Stomach (tissue), 8 donors: ENCODE measurements at regions not wholly inside any gene's neighbourhood (a gene's known extent, or its start where the extent isn't known, plus 50 kb on each side); places are given as distances from the start of the nearest gene placed in this dataset.

ENCODE experiments used
- DNase-seq, 2 donors: peaks; one replicate each; pipeline versions ENCODE4 v3.0.0 to v3.0.0-alpha.2; 2013 to 2019
- H3K27ac ChIP-seq, 5 donors: fragments of 200-600 bp in 4 of 5; sonication (generic) in 4 of 5; one replicate each; pipeline ENCODE4 v1.5.1; 2013 to 2019; ENCODE audit warnings: mild to moderate bottlenecking in 1 of 5, moderate library complexity in 1 of 5
- H3K27me3 ChIP-seq, 3 donors: fragments of 200-600 bp; sonication (generic); one replicate each; pipeline ENCODE4 v1.5.1; 2017 to 2019; ENCODE audit warnings: mixed run types in 1 of 3
- H3K36me3 ChIP-seq, 4 donors: fragments of 200-600 bp; sonication (generic); 1 replicate in 3 of 4; 2 replicates in 1 of 4; pipeline ENCODE4 v1.5.1; 2016 to 2019
- H3K4me1 ChIP-seq, 4 donors: fragments of 200-600 bp; sonication (generic); one replicate each; pipeline ENCODE4 v1.5.1; 2016 to 2019
- H3K4me3 ChIP-seq, 4 donors: fragments of 200-600 bp; sonication (generic) in 3 of 4; one replicate each; pipeline ENCODE4 v1.5.1; 2016 to 2019; ENCODE audit warnings: mild to moderate bottlenecking in 1 of 4
- H3K9me3 ChIP-seq, 4 donors: fragments of 200-600 bp; sonication (generic); one replicate each; pipeline ENCODE4 v1.5.1; 2016 to 2019
- EP300 ChIP-seq: sonication (generic); formaldehyde crosslinking; IDR thresholded peaks from one replicate; pipeline ENCODE4 v1.6.1; 2017; ENCODE audit warnings: antibody characterized with exemption
- POLR2A ChIP-seq, 4 donors: fragments of 450-650 bp; IDR thresholded peaks; one replicate each; pipeline ENCODE4 v1.6.1; 2016; ENCODE audit warnings: antibody characterized with exemption in 4 of 4, control low read depth in 2 of 4, mild to moderate bottlenecking in 1 of 4, moderate library complexity in 1 of 4
- POLR2AphosphoS5 ChIP-seq, 3 donors: sonication (generic); formaldehyde crosslinking; IDR thresholded peaks; one replicate each; pipeline ENCODE4 v1.6.1; 2016; ENCODE audit warnings: antibody characterized with exemption in 3 of 3
- WGBS, 5 donors: extraction: QIAGEN DNeasy Blood & Tissue Kit in 3 of 5; methylation state at CpG; one replicate each; pipeline versions ENCODE4 v1.1.5 to v1.1.7; 2013 to 2018; 5-methylcytosine and 5-hydroxymethylcytosine counted together
- intact Hi-C: fragments of 100-400 bp; cut with DNase I; formaldehyde crosslinking; loops from one replicate; pipeline ENCODE4 v1.15.1; 2023; ENCODE audit warnings: low total_unique reads
- TF ChIP-seq, protein P1 (sequence below), 7 experiments: fragments of 450-650 bp in 4 of 7; fragments of 200-600 bp in 3 of 7; sonication (generic) in 3 of 7; IDR thresholded peaks; one replicate each; pipeline ENCODE4 v1.5.1; 2016 to 2019; ENCODE audit warnings: antibody characterized with exemption in 7 of 7, control low read depth in 2 of 7, mild to moderate bottlenecking in 1 of 7
- donor health status: healthy with polysubstance abuse.
- donor health status: Bipolar disorder and iron deficiency.
- donor health status: healthy.

DNA sequence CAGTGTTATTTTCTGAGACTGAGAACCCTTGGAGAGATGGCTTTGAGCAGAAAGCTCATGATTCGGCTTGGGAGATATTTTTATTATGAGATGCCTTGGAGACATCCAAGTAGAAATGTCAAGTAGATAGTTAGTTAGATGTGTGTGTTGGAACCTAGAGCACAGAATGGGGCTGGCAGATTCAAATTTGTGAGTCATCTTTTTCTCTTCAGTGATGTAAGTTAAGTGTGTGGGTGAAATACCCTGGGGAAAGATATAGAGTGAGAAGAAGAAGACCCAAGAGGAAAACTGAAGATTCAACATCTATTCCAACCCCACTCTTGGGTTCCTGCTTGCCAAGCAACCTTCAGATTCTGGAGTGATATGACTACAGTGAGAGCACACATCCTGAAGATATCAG, 580.8 kb upstream of the AMOT start:
- Histone ChIP-seq H3K27me3 (no peaks in the 10 kb centered on the region), H3K9me3 (peaks cover 0 to 3% (median 0%) of the 10 kb centered on the region in 4 donors), H3K27ac (no peak overlapping the region), H3K36me3 (no peaks in the 10 kb centered on the region), H3K4me3 (no peak overlapping the region), H3K4me1 (no peaks in the 10 kb centered on the region)
- 84 to 92% (median 87%) methylated on average over 1 of the region's 1 CpG for WGBS, 5 donors
- intact Hi-C loops = no loop called here
- DNase-seq = no peak
- TF ChIP-seq POLR2A (IDR thresholded peaks at IDR 0.05) = no peak
- TF ChIP-seq EP300 = no peak
- TF ChIP-seq POLR2AphosphoS5 (IDR thresholded peaks at IDR 0.05) = no peak
- TF ChIP-seq, protein P1, sequence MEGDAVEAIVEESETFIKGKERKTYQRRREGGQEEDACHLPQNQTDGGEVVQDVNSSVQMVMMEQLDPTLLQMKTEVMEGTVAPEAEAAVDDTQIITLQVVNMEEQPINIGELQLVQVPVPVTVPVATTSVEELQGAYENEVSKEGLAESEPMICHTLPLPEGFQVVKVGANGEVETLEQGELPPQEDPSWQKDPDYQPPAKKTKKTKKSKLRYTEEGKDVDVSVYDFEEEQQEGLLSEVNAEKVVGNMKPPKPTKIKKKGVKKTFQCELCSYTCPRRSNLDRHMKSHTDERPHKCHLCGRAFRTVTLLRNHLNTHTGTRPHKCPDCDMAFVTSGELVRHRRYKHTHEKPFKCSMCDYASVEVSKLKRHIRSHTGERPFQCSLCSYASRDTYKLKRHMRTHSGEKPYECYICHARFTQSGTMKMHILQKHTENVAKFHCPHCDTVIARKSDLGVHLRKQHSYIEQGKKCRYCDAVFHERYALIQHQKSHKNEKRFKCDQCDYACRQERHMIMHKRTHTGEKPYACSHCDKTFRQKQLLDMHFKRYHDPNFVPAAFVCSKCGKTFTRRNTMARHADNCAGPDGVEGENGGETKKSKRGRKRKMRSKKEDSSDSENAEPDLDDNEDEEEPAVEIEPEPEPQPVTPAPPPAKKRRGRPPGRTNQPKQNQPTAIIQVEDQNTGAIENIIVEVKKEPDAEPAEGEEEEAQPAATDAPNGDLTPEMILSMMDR (IDR thresholded peaks at IDR 0.05) = no peak

DNA sequence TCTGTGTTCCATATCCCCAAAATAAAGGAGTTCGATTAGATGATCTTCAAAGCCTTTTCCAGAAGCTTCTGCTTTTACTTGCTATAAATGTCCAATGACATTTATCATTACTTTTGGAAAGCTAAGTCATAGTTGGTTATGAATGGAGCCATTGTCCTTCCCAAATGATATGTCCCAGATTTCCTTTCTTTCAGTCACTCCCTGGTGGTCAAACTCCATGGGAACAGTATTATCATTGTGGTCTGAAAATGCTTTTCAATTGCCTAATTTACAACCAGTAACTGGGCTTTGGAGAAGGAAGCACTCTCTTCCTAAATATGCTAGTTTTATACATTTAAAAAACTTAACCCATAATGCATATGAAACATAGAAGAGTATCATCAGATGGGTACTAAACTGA, 571.5 kb upstream of the AMOT start:
- Histone ChIP-seq H3K36me3 (no peaks in the 10 kb centered on the region), H3K4me1 (no peaks in the 10 kb centered on the region)

DNA sequence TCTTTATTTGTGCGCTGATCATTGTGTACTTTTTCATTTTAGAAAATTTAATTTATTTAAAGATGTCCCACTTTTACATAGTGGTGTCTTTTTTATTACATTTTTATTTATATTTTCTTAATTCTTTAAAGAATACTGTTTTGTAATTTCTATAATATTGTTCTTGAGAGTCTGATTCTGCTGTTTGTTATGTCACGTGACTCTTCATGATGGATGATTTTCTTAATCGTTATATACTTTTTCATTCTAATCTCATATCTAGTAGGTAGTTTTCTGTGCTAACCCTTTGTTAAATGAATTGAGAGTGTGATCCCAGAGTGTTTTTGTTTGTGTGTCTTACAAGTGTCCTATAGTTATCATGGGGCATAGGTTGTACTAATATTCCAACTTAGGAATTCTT, 568.2 kb upstream of the AMOT start:
- Histone ChIP-seq H3K4me3 (no peak overlapping the region), H3K9me3 (no peaks in the 10 kb centered on the region), H3K27me3 (peaks cover 0 to 2% (median 0%) of the 10 kb centered on the region in 3 donors), H3K4me1 (no peaks in the 10 kb centered on the region), H3K36me3 (no peaks in the 10 kb centered on the region), H3K27ac (no peak overlapping the region)
- DNase-seq = no peak
- TF ChIP-seq, protein P1 (IDR thresholded peaks at IDR 0.05) = no peak
- TF ChIP-seq POLR2AphosphoS5 (IDR thresholded peaks at IDR 0.05) (no peak), POLR2A (IDR thresholded peaks at IDR 0.05) (no peak), EP300 (no peak)
- WGBS, 5 donors = 84 to 97% (median 92%) methylated on average over 3 of the region's 3 CpGs
- intact Hi-C loops = no loop called here

More for the DNA sequence above, 571.5 kb upstream of the AMOT start:
- WGBS, 5 donors = 67 to 83% (median 72%) methylated on average over 1 of the region's 1 CpG
- H3K9me3 ChIP-seq = peaks cover 0 to 3% (median 0%) of the 10 kb centered on the region in 4 donors
- TF ChIP-seq EP300 = no peak
- TF ChIP-seq, protein P1 (IDR thresholded peaks at IDR 0.05) = no peak
- TF ChIP-seq POLR2A (IDR thresholded peaks at IDR 0.05) = no peak
- no peak for TF ChIP-seq POLR2AphosphoS5 (IDR thresholded peaks at IDR 0.05)
- H3K27ac ChIP-seq = no peak overlapping the region
- H3K27me3 ChIP-seq = peaks cover 0 to 8% (median 0%) of the 10 kb centered on the region in 3 donors
- DNase-seq = no peak
- no peak overlapping the region for H3K4me3 ChIP-seq
- intact Hi-C loops = no loop called here

DNA sequence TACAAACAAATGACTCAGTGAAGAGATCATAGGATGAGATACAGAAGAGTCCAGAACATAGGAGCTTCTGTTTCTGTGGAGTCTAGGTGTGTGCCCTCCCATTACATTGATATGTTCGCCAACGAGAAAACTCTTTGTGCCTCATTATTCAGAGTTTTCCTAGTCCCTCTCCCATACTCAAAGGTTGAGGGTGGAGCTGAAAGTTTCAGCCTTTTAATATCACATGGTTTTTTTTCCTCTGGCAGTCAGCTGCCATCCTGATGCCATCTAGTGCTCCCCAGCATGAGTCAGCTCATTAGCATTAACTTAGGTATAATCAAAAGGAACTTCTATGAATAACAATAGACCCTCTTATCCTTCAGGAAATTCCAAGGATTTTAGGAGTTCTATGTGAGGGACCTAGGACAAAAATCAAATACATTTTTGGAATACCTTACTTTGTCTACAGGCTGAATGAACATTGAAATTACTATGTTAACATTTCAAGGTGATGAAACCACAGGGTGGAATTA, 559.6 kb upstream of the AMOT start:
- no peaks in the 10 kb centered on the region for H3K27me3 ChIP-seq
- H3K4me3 ChIP-seq = no peak overlapping the region
- H3K9me3 ChIP-seq = no peaks in the 10 kb centered on the region
- H3K27ac ChIP-seq = no peak overlapping the region
- TF ChIP-seq POLR2AphosphoS5 (IDR thresholded peaks at IDR 0.05) (no peak), POLR2A (IDR thresholded peaks at IDR 0.05) (no peak), EP300 (no peak)
- TF ChIP-seq, protein P1 (IDR thresholded peaks at IDR 0.05) = no peak
- intact Hi-C loops = no loop called here
- no peak for DNase-seq
- H3K4me1 ChIP-seq = no peaks in the 10 kb centered on the region
- WGBS, 5 donors = 47 to 76% (median 57%) methylated on average over 2 of the region's 2 CpGs
- H3K36me3 ChIP-seq = no peaks in the 10 kb centered on the region
